ENCODE measurements at regions not wholly inside any gene's neighbourhood (a gene's known extent, or its start where the extent isn't known, plus 50 kb on each side); places are given as distances from the start of the nearest gene placed in this dataset.

- H3K27ac Mint-ChIP-seq, result no peak overlapping the region
- no peak for ATAC-seq (ENCODE audit: low read depth in 2 of 2)
Observed at GRCh38 chr13:107882708-107883560, 332.4 kb downstream of the LIG4 start.

GRCh38 chr13:107881362-107881761, 334.0 kb downstream of the LIG4 start:
- H3K9me3 Mint-ChIP-seq, result peaks cover 0 to 23% (median 3%) of the 10 kb centered on the region in 7 donors
- H3K27me3 Mint-ChIP-seq, result no peaks in the 10 kb centered on the region
- no peaks in the 10 kb centered on the region for H3K36me3 Mint-ChIP-seq

More at GRCh38 chr13:107882708-107883560, 332.4 kb downstream of the LIG4 start:
- Histone ChIP-seq H3K27ac (ENCODE audit: insufficient read depth, low read length, poor library complexity, severe bottlenecking) (no peak overlapping the region), H3K36me3 (ENCODE audit: control insufficient read depth, insufficient read depth, low read length) (no peaks in the 10 kb centered on the region), H3K9me3 (ENCODE audit: control insufficient read depth in 2 of 2, low read length in 2 of 2) (no peaks in the 10 kb centered on the region), H3K4me1 (ENCODE audit: control insufficient read depth, insufficient read depth, low read length, poor library complexity, severe bottlenecking) (no peaks in the 10 kb centered on the region), H3K27me3 (ENCODE audit: control insufficient read depth, insufficient read depth, low read length) (no peaks in the 10 kb centered on the region), H3K4me3 (ENCODE audit: low read depth, low read length) (no peak overlapping the region)
- no peak overlapping the region for H3K4me3 Mint-ChIP-seq
- no peaks in the 10 kb centered on the region for H3K4me1 Mint-ChIP-seq
- no peaks in the 10 kb centered on the region for H3K36me3 Mint-ChIP-seq
- DNase-seq, result no peak
- no peaks in the 10 kb centered on the region for H3K27me3 Mint-ChIP-seq
- H3K9me3 Mint-ChIP-seq, result peaks cover 0 to 17% (median 3%) of the 10 kb centered on the region in 7 donors

GRCh38 chr13:107874456-107874855, 340.9 kb downstream of the LIG4 start:
- Histone ChIP-seq H3K4me1 (ENCODE audit: control insufficient read depth, insufficient read depth, low read length, poor library complexity, severe bottlenecking) (no peaks in the 10 kb centered on the region), H3K27ac (ENCODE audit: insufficient read depth, low read length, poor library complexity, severe bottlenecking) (no peak overlapping the region), H3K36me3 (ENCODE audit: control insufficient read depth, insufficient read depth, low read length) (no peaks in the 10 kb centered on the region), H3K27me3 (ENCODE audit: control insufficient read depth, insufficient read depth, low read length) (no peaks in the 10 kb centered on the region), H3K4me3 (ENCODE audit: low read depth, low read length) (no peak overlapping the region), H3K9me3 (ENCODE audit: control insufficient read depth in 2 of 2, low read length in 2 of 2) (no peaks in the 10 kb centered on the region)
- H3K27me3 Mint-ChIP-seq, result peaks cover 11% of the 10 kb centered on the region
- no peak for ATAC-seq (ENCODE audit: low read depth in 2 of 2)
- H3K4me1 Mint-ChIP-seq, result no peaks in the 10 kb centered on the region
- H3K4me3 Mint-ChIP-seq, result no peak overlapping the region
- no peak overlapping the region for H3K27ac Mint-ChIP-seq
- H3K36me3 Mint-ChIP-seq, result no peaks in the 10 kb centered on the region
- no peak for DNase-seq
- peaks cover 0 to 8% (median 4%) of the 10 kb centered on the region in 7 donors for H3K9me3 Mint-ChIP-seq

More at GRCh38 chr13:107881362-107881761, 334.0 kb downstream of the LIG4 start:
- Histone ChIP-seq H3K36me3 (ENCODE audit: control insufficient read depth, insufficient read depth, low read length) (no peaks in the 10 kb centered on the region), H3K27ac (ENCODE audit: insufficient read depth, low read length, poor library complexity, severe bottlenecking) (no peak overlapping the region), H3K4me1 (ENCODE audit: control insufficient read depth, insufficient read depth, low read length, poor library complexity, severe bottlenecking) (no peaks in the 10 kb centered on the region), H3K9me3 (ENCODE audit: control insufficient read depth in 2 of 2, low read length in 2 of 2) (no peaks in the 10 kb centered on the region), H3K4me3 (ENCODE audit: low read depth, low read length) (no peak overlapping the region), H3K27me3 (ENCODE audit: control insufficient read depth, insufficient read depth, low read length) (no peaks in the 10 kb centered on the region)
- DNase-seq (no peak), ATAC-seq (ENCODE audit: low read depth in 2 of 2) (no peak)
- H3K27ac Mint-ChIP-seq, result no peak overlapping the region
- no peak overlapping the region for H3K4me3 Mint-ChIP-seq
- H3K4me1 Mint-ChIP-seq, result no peaks in the 10 kb centered on the region

GRCh38 chr13:107873926-107874325, 341.4 kb downstream of the LIG4 start:
- Histone ChIP-seq H3K36me3 (ENCODE audit: control insufficient read depth, insufficient read depth, low read length) (no peaks in the 10 kb centered on the region), H3K27ac (ENCODE audit: insufficient read depth, low read length, poor library complexity, severe bottlenecking) (no peak overlapping the region), H3K9me3 (ENCODE audit: control insufficient read depth in 2 of 2, low read length in 2 of 2) (no peaks in the 10 kb centered on the region), H3K4me3 (ENCODE audit: low read depth, low read length) (no peak overlapping the region), H3K4me1 (ENCODE audit: control insufficient read depth, insufficient read depth, low read length, poor library complexity, severe bottlenecking) (no peaks in the 10 kb centered on the region), H3K27me3 (ENCODE audit: control insufficient read depth, insufficient read depth, low read length) (no peaks in the 10 kb centered on the region)
- Mint-ChIP-seq H3K27ac (no peak overlapping the region), H3K9me3 (peaks cover 0 to 8% (median 4%) of the 10 kb centered on the region in 7 donors), H3K4me3 (no peak overlapping the region), H3K36me3 (no peaks in the 10 kb centered on the region), H3K4me1 (no peaks in the 10 kb centered on the region), H3K27me3 (peaks cover 11% of the 10 kb centered on the region)
- no peak for ATAC-seq (ENCODE audit: low read depth in 2 of 2)
- DNase-seq, result no peak

GRCh38 chr13:107870400-107870799, 344.9 kb downstream of the LIG4 start:
- Histone ChIP-seq H3K4me3 (ENCODE audit: low read depth, low read length) (no peak overlapping the region), H3K9me3 (ENCODE audit: control insufficient read depth in 2 of 2, low read length in 2 of 2) (no peaks in the 10 kb centered on the region), H3K27me3 (ENCODE audit: control insufficient read depth, insufficient read depth, low read length) (peaks cover 3% of the 10 kb centered on the region), H3K36me3 (ENCODE audit: control insufficient read depth, insufficient read depth, low read length) (no peaks in the 10 kb centered on the region), H3K4me1 (ENCODE audit: control insufficient read depth, insufficient read depth, low read length, poor library complexity, severe bottlenecking) (no peaks in the 10 kb centered on the region), H3K27ac (ENCODE audit: insufficient read depth, low read length, poor library complexity, severe bottlenecking) (no peak overlapping the region)
- peaks cover 0 to 9% (median 0%) of the 10 kb centered on the region in 4 donors for H3K4me1 Mint-ChIP-seq
- ATAC-seq (ENCODE audit: low read depth in 2 of 2), result no peak
- H3K36me3 Mint-ChIP-seq, result no peaks in the 10 kb centered on the region
- peaks cover 0 to 4% (median 2%) of the 10 kb centered on the region in 7 donors for H3K9me3 Mint-ChIP-seq
- no peak for DNase-seq
- peaks cover 34% of the 10 kb centered on the region for H3K27me3 Mint-ChIP-seq
- H3K4me3 Mint-ChIP-seq, result no peak overlapping the region
- no peak overlapping the region for H3K27ac Mint-ChIP-seq

- no peaks in the 10 kb centered on the region for H3K36me3 Mint-ChIP-seq
- Histone ChIP-seq H3K27ac (ENCODE audit: insufficient read depth, low read length, poor library complexity, severe bottlenecking) (no peak overlapping the region), H3K9me3 (ENCODE audit: control insufficient read depth in 2 of 2, low read length in 2 of 2) (no peaks in the 10 kb centered on the region), H3K36me3 (ENCODE audit: control insufficient read depth, insufficient read depth, low read length) (no peaks in the 10 kb centered on the region), H3K4me3 (ENCODE audit: low read depth, low read length) (no peak overlapping the region), H3K27me3 (ENCODE audit: control insufficient read depth, insufficient read depth, low read length) (peaks cover 7% of the 10 kb centered on the region), H3K4me1 (ENCODE audit: control insufficient read depth, insufficient read depth, low read length, poor library complexity, severe bottlenecking) (no peaks in the 10 kb centered on the region)
- H3K4me3 Mint-ChIP-seq, result peak overlapping the region in 1 of 4 donors; percentile 39
- DNase-seq (no peak), ATAC-seq (ENCODE audit: low read depth in 2 of 2) (no peak)
- no peak overlapping the region for H3K27ac Mint-ChIP-seq
- H3K27me3 Mint-ChIP-seq, result peaks cover 46% of the 10 kb centered on the region
- peaks cover 0 to 9% (median under 1%) of the 10 kb centered on the region in 4 donors for H3K4me1 Mint-ChIP-seq
- peaks cover 0 to 11% (median 2%) of the 10 kb centered on the region in 7 donors for H3K9me3 Mint-ChIP-seq
Observed at GRCh38 chr13:107867701-107868661, 347.4 kb downstream of the LIG4 start.

- Histone ChIP-seq H3K9me3 (ENCODE audit: control insufficient read depth in 2 of 2, low read length in 2 of 2) (no peaks in the 10 kb centered on the region), H3K4me1 (ENCODE audit: control insufficient read depth, insufficient read depth, low read length, poor library complexity, severe bottlenecking) (no peaks in the 10 kb centered on the region), H3K36me3 (ENCODE audit: control insufficient read depth, insufficient read depth, low read length) (no peaks in the 10 kb centered on the region), H3K4me3 (ENCODE audit: low read depth, low read length) (no peak overlapping the region), H3K27me3 (ENCODE audit: control insufficient read depth, insufficient read depth, low read length) (peaks cover 7% of the 10 kb centered on the region), H3K27ac (ENCODE audit: insufficient read depth, low read length, poor library complexity, severe bottlenecking) (no peak overlapping the region)
- Mint-ChIP-seq H3K9me3 (peaks cover 0 to 11% (median 2%) of the 10 kb centered on the region in 7 donors), H3K4me1 (peaks cover 0 to 9% (median under 1%) of the 10 kb centered on the region in 4 donors), H3K27me3 (peaks cover 46% of the 10 kb centered on the region), H3K36me3 (no peaks in the 10 kb centered on the region), H3K4me3 (peak overlapping the region in 1 of 4 donors; percentile 29), H3K27ac (no peak overlapping the region)
- ATAC-seq (ENCODE audit: low read depth in 2 of 2) (no peak), DNase-seq (no peak)
Observed at GRCh38 chr13:107866941-107867623, 348.3 kb downstream of the LIG4 start.

Measured in CD4-positive, CD25-positive, alpha-beta regulatory T cell (primary cell).